HS-5 (cell line): ENCODE measurements at regions not wholly inside any gene's neighbourhood (a gene's known extent, or its start where the extent isn't known, plus 50 kb on each side); places are given as distances from the start of the nearest gene placed in this dataset.
"Not testable (repeated sequence)": the region's sequence is repeated elsewhere in the genome, so short reads cannot be mapped to it uniquely, and the experiment has no call there.

Experiments used
- DNase-seq: peaks from one replicate; pipeline ENCODE4 v3.0.0-alpha.2; 2012; ENCODE audit warnings: low read depth

- DNase-seq, result no peak
These were observed 80.0 kb upstream of the COL1A2 start for GRCh38 chr7:94314413-94315410.

- not testable (repeated sequence) for DNase-seq
These were observed 73.6 kb upstream of the COL1A2 start for GRCh38 chr7:94321138-94321537.

- no peak for DNase-seq
These were observed 70.9 kb upstream of the COL1A2 start for GRCh38 chr7:94323844-94324243.

- no peak for DNase-seq
These were observed 70.1 kb upstream of the COL1A2 start for GRCh38 chr7:94324380-94325121.

- DNase-seq, result no peak
These were observed 69.6 kb upstream of the COL1A2 start for GRCh38 chr7:94325122-94325475.

- no peak for DNase-seq
These were observed 64.2 kb upstream of the COL1A2 start for GRCh38 chr7:94330269-94331020.

- no peak for DNase-seq
These were observed 62.1 kb upstream of the COL1A2 start for GRCh38 chr7:94332571-94332970.

- DNase-seq, result no peak
These were observed 60.9 kb upstream of the COL1A2 start for GRCh38 chr7:94333810-94334209.

- no peak for DNase-seq
These were observed 59.1 kb upstream of the COL1A2 start for GRCh38 chr7:94335586-94335985.

- DNase-seq, result no peak
These were observed 58.7 kb upstream of the COL1A2 start for GRCh38 chr7:94336009-94336408.

- peak; percentile 19 for DNase-seq
These were observed 55.7 kb upstream of the COL1A2 start for GRCh38 chr7:94338921-94339371.

- DNase-seq, result peak; percentile 55
These were observed 49.9 kb upstream of the COL1A2 start for GRCh38 chr7:94344826-94345225.
